A172 (cell line): ENCODE measurements at regions not wholly inside any gene's neighbourhood (a gene's known extent, or its start where the extent isn't known, plus 50 kb on each side); places are given as distances from the start of the nearest gene placed in this dataset.

Experiments
- DNase-seq: peaks from one replicate; pipeline ENCODE4 v3.0.0-alpha.2; 2015; ENCODE audit warnings: low spot score

GRCh38 chr2:234438305-234438977 is 58.4 kb downstream of the ARL4C start:
- DNase-seq: no peak

- DNase-seq: no peak
Observed at GRCh38 chr2:234437642-234438304, 59.1 kb downstream of the ARL4C start.

- no peak for DNase-seq
Observed at GRCh38 chr2:234436482-234436837, 60.4 kb downstream of the ARL4C start.

- peak; percentile 77 for DNase-seq
Observed at GRCh38 chr2:234435836-234436481, 60.9 kb downstream of the ARL4C start.

GRCh38 chr2:234433201-234433600 is 63.7 kb downstream of the ARL4C start:
- DNase-seq: no peak

- DNase-seq: no peak
Observed at GRCh38 chr2:234430871-234431270, 66.0 kb downstream of the ARL4C start.

GRCh38 chr2:234429265-234429664 is 67.6 kb downstream of the ARL4C start:
- DNase-seq: no peak

- DNase-seq: peak; percentile 98
Observed at GRCh38 chr2:234427081-234428061, 69.5 kb downstream of the ARL4C start.

GRCh38 chr2:234426616-234427015 is 70.3 kb downstream of the ARL4C start:
- no peak for DNase-seq

GRCh38 chr2:234425639-234426603 is 71.0 kb downstream of the ARL4C start:
- peak; percentile 88 for DNase-seq

- DNase-seq: no peak
Observed at GRCh38 chr2:234423884-234424283, 73.0 kb downstream of the ARL4C start.

- peak; percentile 64 for DNase-seq
Observed at GRCh38 chr2:234422981-234423431, 73.9 kb downstream of the ARL4C start.

- peak; percentile 94 for DNase-seq
Observed at GRCh38 chr2:234422273-234422732, 74.6 kb downstream of the ARL4C start.

GRCh38 chr2:234420408-234420807 is 76.5 kb downstream of the ARL4C start:
- DNase-seq: no peak

GRCh38 chr2:234419726-234420125 is 77.2 kb downstream of the ARL4C start:
- no peak for DNase-seq

- DNase-seq: no peak
Observed at GRCh38 chr2:234415706-234416105, 81.2 kb downstream of the ARL4C start.

GRCh38 chr2:234414596-234414995 is 82.3 kb downstream of the ARL4C start:
- peak; percentile 40 for DNase-seq

GRCh38 chr2:234412726-234413125 is 84.2 kb downstream of the ARL4C start:
- peak; percentile 80 for DNase-seq

GRCh38 chr2:234411793-234412192 is 85.1 kb downstream of the ARL4C start:
- DNase-seq: no peak

- no peak for DNase-seq
Observed at GRCh38 chr2:234410526-234410925, 86.4 kb downstream of the ARL4C start.

- no peak for DNase-seq
Observed at GRCh38 chr2:234409590-234409989, 87.3 kb downstream of the ARL4C start.
